NOMO-1 treated with DMSO at 0.1 percent for 48 hours (cell line): ENCODE measurements at regions not wholly inside any gene's neighbourhood (a gene's known extent, or its start where the extent isn't known, plus 50 kb on each side); places are given as distances from the start of the nearest gene placed in this dataset.
"Not testable (repeated sequence)": the region's sequence is repeated elsewhere in the genome, so short reads cannot be mapped to it uniquely, and the experiment has no call there.

Experiments
- DNase-seq: peaks from one replicate; lab custom pipeline; 2025; ENCODE audit not compliant: unreplicated experiment; lab: John Stamatoyannopoulos, UW

GRCh38 chr14:83133981-83134645 is 1600.5 kb upstream of the SEL1L start:
- peak; percentile 63 for DNase-seq

- DNase-seq: no peak
These were observed 1607.1 kb upstream of the SEL1L start for GRCh38 chr14:83140756-83141155.

GRCh38 chr14:83147006-83147405 is 1613.4 kb upstream of the SEL1L start:
- DNase-seq: no peak

- DNase-seq: no peak
These were observed 1617.9 kb upstream of the SEL1L start for GRCh38 chr14:83151571-83151970.

- no peak for DNase-seq
These were observed 1619.4 kb upstream of the SEL1L start for GRCh38 chr14:83153081-83153480.

- DNase-seq: no peak
These were observed 1628.8 kb upstream of the SEL1L start for GRCh38 chr14:83162361-83162929.

- no peak for DNase-seq
These were observed 1629.4 kb upstream of the SEL1L start for GRCh38 chr14:83163016-83163415.

- DNase-seq: no peak
These were observed 1630.4 kb upstream of the SEL1L start for GRCh38 chr14:83164016-83164415.

- no peak for DNase-seq
These were observed 1630.9 kb upstream of the SEL1L start for GRCh38 chr14:83164591-83164990.

- DNase-seq: no peak
These were observed 1636.5 kb upstream of the SEL1L start for GRCh38 chr14:83170165-83170564.

GRCh38 chr14:83171761-83172160 is 1638.1 kb upstream of the SEL1L start:
- no peak for DNase-seq

- DNase-seq: no peak
These were observed 1638.7 kb upstream of the SEL1L start for GRCh38 chr14:83172363-83172762.

- DNase-seq: peak; percentile 1
These were observed 1640.0 kb upstream of the SEL1L start for GRCh38 chr14:83173687-83174086.

GRCh38 chr14:83184531-83184930 is 1650.9 kb upstream of the SEL1L start:
- no peak for DNase-seq

GRCh38 chr14:83188311-83188710 is 1654.7 kb upstream of the SEL1L start:
- not testable (repeated sequence) for DNase-seq

- peak; percentile 81 for DNase-seq
These were observed 1662.6 kb upstream of the SEL1L start for GRCh38 chr14:83196236-83196635.

- no peak for DNase-seq
These were observed 1663.6 kb upstream of the SEL1L start for GRCh38 chr14:83197271-83197670.

- no peak for DNase-seq
These were observed 1673.9 kb upstream of the SEL1L start for GRCh38 chr14:83207550-83207949.

- DNase-seq: no peak
These were observed 1674.7 kb upstream of the SEL1L start for GRCh38 chr14:83208341-83208740.

GRCh38 chr14:83217492-83217891 is 1683.8 kb upstream of the SEL1L start:
- no peak for DNase-seq

- no peak for DNase-seq
These were observed 1714.4 kb upstream of the SEL1L start for GRCh38 chr14:83247924-83248639.

GRCh38 chr14:83251402-83251801 is 1717.7 kb upstream of the SEL1L start:
- no peak for DNase-seq
